ENCODE measurements at regions not wholly inside any gene's neighbourhood (a gene's known extent, or its start where the extent isn't known, plus 50 kb on each side); places are given as distances from the start of the nearest gene placed in this dataset.

DNA sequence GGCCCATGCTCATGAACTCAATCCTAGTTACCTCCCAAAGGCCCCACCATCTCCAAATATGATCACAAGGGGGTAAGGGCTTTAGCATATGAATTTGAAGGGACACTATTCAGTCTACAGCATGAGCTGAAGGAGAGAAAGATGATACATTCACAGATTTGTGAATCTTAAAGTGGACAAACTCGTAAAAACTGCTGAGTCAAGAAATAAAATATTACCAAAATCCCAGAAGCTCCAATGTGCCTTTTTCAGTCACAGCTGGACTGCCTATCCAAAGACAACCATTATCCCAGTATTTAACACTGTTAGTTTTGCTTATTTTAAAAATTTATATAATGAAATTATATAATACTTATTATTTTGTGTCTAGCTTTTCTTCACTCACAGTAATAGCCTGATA is 109.0 kb downstream of the CXXC4 start:
- TF ChIP-seq CTCF (IDR thresholded peaks at IDR 0.05), result no peak
- TF ChIP-seq EZH2 (IDR thresholded peaks at IDR 0.05; ENCODE audit: borderline replicate concordance, insufficient read depth, low read depth, low read length, poor library complexity, severe bottlenecking), result no peak

All from B cell (primary cell).